Retinal pigment epithelial cell (primary cell): ENCODE measurements at regions not wholly inside any gene's neighbourhood (a gene's known extent, or its start where the extent isn't known, plus 50 kb on each side); places are given as distances from the start of the nearest gene placed in this dataset.
"Not testable (repeated sequence)": the region's sequence is repeated elsewhere in the genome, so short reads cannot be mapped to it uniquely, and the experiment has no call there.

Source experiments
- DNase-seq: peaks from one replicate; pipeline ENCODE4 v3.0.0-alpha.2; 2010; ENCODE audit warnings: low read depth
- H3K4me3 ChIP-seq: 2 replicates; pipeline ENCODE4 v1.5.1; 2011; ENCODE audit warnings: mild to moderate bottlenecking, low read length, control low read depth, moderate library complexity
- TF ChIP-seq, protein P1 (sequence below): conservative IDR thresholded peaks from 2 replicates; pipeline ENCODE4 v1.5.1; 2011; ENCODE audit warnings: low read depth, low read length, control low read depth, inconsistent platforms

- H3K4me3 ChIP-seq = no peak overlapping the region
- TF ChIP-seq, protein P1, sequence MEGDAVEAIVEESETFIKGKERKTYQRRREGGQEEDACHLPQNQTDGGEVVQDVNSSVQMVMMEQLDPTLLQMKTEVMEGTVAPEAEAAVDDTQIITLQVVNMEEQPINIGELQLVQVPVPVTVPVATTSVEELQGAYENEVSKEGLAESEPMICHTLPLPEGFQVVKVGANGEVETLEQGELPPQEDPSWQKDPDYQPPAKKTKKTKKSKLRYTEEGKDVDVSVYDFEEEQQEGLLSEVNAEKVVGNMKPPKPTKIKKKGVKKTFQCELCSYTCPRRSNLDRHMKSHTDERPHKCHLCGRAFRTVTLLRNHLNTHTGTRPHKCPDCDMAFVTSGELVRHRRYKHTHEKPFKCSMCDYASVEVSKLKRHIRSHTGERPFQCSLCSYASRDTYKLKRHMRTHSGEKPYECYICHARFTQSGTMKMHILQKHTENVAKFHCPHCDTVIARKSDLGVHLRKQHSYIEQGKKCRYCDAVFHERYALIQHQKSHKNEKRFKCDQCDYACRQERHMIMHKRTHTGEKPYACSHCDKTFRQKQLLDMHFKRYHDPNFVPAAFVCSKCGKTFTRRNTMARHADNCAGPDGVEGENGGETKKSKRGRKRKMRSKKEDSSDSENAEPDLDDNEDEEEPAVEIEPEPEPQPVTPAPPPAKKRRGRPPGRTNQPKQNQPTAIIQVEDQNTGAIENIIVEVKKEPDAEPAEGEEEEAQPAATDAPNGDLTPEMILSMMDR = no peak
- DNase-seq = no peak
Observed at GRCh38 chr10:131578472-131578970, 267.0 kb upstream of the TCERG1L start.

DNA sequence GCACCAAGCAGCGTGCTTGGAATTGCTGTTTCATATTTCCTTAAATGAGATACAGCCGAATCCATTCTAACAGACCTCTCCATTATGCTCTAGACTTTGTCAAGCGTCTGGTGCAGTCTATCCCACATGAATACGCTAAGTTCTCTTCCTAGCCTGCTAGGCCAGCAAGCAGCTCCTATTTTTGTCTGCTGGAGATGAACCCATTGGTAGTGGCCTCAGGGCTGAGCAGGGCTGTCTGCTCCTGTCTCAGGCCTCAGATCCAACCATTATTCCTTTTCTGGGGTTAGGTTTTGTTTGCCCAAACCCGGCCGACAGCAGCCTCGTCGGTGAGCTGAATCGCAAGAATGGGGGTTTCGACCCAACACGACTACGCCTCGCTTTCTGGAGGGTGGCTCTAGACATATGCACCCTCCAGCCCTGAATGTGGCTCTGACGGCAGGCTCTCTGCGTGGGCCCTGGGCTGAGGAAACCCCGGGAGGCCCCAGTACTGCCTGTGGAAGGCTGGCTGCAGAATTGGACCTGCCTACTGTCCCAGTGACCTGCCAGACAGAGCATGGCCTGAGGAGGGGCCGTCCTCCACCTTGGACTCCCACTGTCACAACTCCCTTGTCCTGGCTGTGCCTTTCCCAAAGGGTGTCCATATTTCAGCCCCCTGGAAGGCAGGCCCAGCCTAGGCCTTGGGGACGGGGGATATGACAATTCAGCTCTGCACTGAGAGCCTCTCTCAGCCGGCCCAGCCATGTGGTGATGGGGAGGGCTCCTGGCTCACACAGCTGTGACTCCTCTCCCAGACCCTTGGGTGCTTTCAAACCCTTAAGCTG lies 267.9 kb upstream of the TCERG1L start:
- H3K4me3 ChIP-seq = no peak overlapping the region
- TF ChIP-seq, protein P1 = no peak
- no peak for DNase-seq

GRCh38 chr10:131580076-131580652 lies 268.6 kb upstream of the TCERG1L start:
- no peak for DNase-seq
- TF ChIP-seq, protein P1 = no peak
- no peak overlapping the region for H3K4me3 ChIP-seq

DNA sequence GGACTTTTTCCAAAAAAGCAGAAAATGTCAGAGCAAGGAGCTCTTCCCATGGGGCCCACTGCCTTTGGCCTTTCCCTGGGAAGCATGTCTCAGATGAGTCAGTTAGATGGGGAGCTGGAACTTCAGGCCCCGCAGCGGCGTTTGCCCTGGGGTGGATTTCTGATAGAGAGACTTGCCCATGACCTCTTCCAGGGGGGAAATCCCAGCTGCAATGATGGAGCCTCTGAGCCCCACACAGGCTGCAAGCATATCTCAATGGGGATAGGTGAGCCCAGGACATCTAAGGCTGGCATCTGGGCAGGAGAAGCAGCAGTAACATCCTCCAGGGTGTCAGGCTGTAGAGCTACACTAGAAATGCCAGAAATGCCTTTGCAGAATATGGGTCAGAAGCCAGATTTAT lies 269.2 kb upstream of the TCERG1L start:
- TF ChIP-seq, protein P1 = no peak
- no peak overlapping the region for H3K4me3 ChIP-seq
- no peak for DNase-seq

DNA sequence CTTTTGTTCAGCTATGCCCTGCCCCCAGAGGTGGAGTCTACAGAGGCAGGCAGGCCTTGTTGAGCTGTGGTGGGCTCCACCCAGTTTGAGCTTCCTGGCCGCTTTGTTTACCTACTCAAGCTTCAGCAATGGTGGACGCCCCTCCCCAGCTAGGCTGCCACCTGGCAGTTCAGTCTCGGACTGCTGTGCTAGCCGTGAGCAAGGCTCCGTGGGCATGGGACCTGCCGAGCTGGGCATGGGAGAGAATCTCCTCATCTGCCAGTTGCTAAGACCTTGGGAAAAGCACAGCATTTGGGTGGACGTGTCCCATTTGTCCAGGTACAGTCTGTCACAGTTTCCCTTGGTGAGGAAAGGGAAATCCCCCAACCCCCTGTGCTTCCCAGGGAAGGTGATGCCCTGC lies 270.0 kb upstream of the TCERG1L start:
- H3K4me3 ChIP-seq, DNase-seq: not testable (repeated sequence)

GRCh38 chr10:131584287-131584686 lies 272.8 kb upstream of the TCERG1L start:
- H3K4me3 ChIP-seq = no peak overlapping the region
- DNase-seq = no peak
- TF ChIP-seq, protein P1 = no peak

DNA sequence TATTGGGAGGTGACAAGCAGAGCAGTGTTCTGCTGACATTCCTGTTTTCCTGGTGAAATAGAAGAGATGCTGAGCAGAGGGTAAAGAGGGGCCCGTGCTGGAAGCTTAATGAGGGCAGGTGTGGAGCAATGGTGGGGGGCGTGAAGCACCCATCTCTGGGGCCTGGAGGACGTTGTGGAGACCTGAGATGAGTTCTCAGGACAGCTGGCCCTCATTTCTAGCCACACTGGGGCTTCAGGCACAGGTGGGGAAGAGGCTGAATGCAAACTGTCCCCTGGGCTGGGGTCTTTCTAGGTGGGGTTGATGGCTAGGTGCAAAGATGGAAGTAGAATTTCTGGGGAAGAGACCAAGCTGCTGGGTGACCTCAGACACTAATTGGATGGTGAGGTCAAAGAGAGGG lies 274.2 kb upstream of the TCERG1L start:
- H3K4me3 ChIP-seq = no peak overlapping the region
- TF ChIP-seq, protein P1 = no peak
- no peak for DNase-seq
